Hepatocyte (in vitro differentiated cells): ENCODE measurements at regions not wholly inside any gene's neighbourhood (a gene's known extent, or its start where the extent isn't known, plus 50 kb on each side); places are given as distances from the start of the nearest gene placed in this dataset.

Experiments used
- DNase-seq: peaks from one replicate; pipeline ENCODE4 v3.0.0-alpha.2; 2016; ENCODE audit warnings: low spot score
- H2AFZ ChIP-seq: fragments of 200-600 bp; sonication (generic); 2 replicates; pipeline ENCODE4 v1.6.0; 2016; ENCODE audit warnings: antibody characterized with exemption, mild to moderate bottlenecking
- H3K27ac ChIP-seq: fragments of 200-600 bp; sonication (generic); 2 replicates; pipeline ENCODE4 v1.5.1; 2016; ENCODE audit warnings: mild to moderate bottlenecking
- H3K27me3 ChIP-seq: fragments of 200-600 bp; sonication (generic); 2 replicates; pipeline ENCODE4 v1.6.1; 2016
- H3K36me3 ChIP-seq: fragments of 200-600 bp; sonication (generic); replicated peaks from 2 replicates; pipeline ENCODE4 v1.5.1; 2016; ENCODE audit warnings: low read depth; ENCODE audit not compliant: insufficient read depth
- H3K4me1 ChIP-seq: fragments of 200-600 bp; sonication (generic); 2 replicates; pipeline ENCODE4 v1.5.1; 2016; ENCODE audit warnings: mild to moderate bottlenecking, moderate library complexity; ENCODE audit not compliant: insufficient read depth
- H3K4me2 ChIP-seq: fragments of 200-600 bp; sonication (generic); 2 replicates; pipeline ENCODE4 v1.6.0; 2016
- H3K4me3 ChIP-seq: fragments of 200-600 bp; sonication (generic); 2 replicates; pipeline ENCODE4 v1.5.1; 2016; ENCODE audit warnings: mild to moderate bottlenecking
- H3K79me2 ChIP-seq: fragments of 200-600 bp; sonication (generic); 2 replicates; pipeline ENCODE4 v1.6.0; 2017; ENCODE audit warnings: mild to moderate bottlenecking
- H3K9me2 ChIP-seq: fragments of 200-600 bp; sonication (generic); replicated peaks from 2 replicates; pipeline ENCODE4 v1.6.0; 2017; ENCODE audit warnings: mild to moderate bottlenecking; ENCODE audit not compliant: insufficient read depth
- H3K9me3 ChIP-seq: fragments of 200-600 bp; sonication (generic); 2 replicates; pipeline ENCODE4 v1.5.1; 2016; ENCODE audit warnings: low read depth, mild to moderate bottlenecking
- H4K20me1 ChIP-seq: fragments of 200-600 bp; sonication (generic); 2 replicates; pipeline ENCODE4 v1.6.0; 2016; ENCODE audit warnings: mild to moderate bottlenecking; ENCODE audit not compliant: insufficient read depth, poor library complexity, severe bottlenecking
- EZH2 ChIP-seq: fragments of 200-600 bp; sonication (generic); IDR thresholded peaks from 2 replicates; pipeline ENCODE4 v1.6.1; 2016; ENCODE audit warnings: antibody characterized with exemption, mild to moderate bottlenecking, borderline replicate concordance
- EZH2phosphoT487 ChIP-seq: fragments of 200-600 bp; sonication (generic); IDR thresholded peaks from one replicate; pipeline ENCODE4 v1.6.1; 2018; ENCODE audit warnings: antibody characterized with exemption, mild to moderate bottlenecking, low read depth, moderate library complexity; ENCODE audit not compliant: unreplicated experiment, severe bottlenecking
- WGBS: methylation state at CpG from one replicate; pipeline ENCODE4 v1.1.6; 2016; ENCODE audit warnings: low lambda C conversion rate; ENCODE audit errors: missing lambda C conversion rate; 5-methylcytosine and 5-hydroxymethylcytosine counted together
- TF ChIP-seq, protein P1 (sequence below): fragments of 200-600 bp; sonication (generic); IDR thresholded peaks from 2 replicates; pipeline ENCODE4 v1.5.1; 2016; ENCODE audit warnings: antibody characterized with exemption, mild to moderate bottlenecking; ENCODE audit not compliant: poor library complexity

- Histone ChIP-seq H3K9me2 (no peaks in the 10 kb centered on the region), H3K79me2 (no peaks in the 10 kb centered on the region), H3K27me3 (no peaks in the 10 kb centered on the region), H4K20me1 (no peaks in the 10 kb centered on the region), H2AFZ (no peak overlapping the region), H3K4me1 (no peaks in the 10 kb centered on the region), H3K27ac (no peak overlapping the region), H3K4me2 (no peak overlapping the region), H3K9me3 (no peaks in the 10 kb centered on the region), H3K36me3 (no peaks in the 10 kb centered on the region), H3K4me3 (no peak overlapping the region)
- TF ChIP-seq EZH2phosphoT487, result no peak
- TF ChIP-seq, protein P1, sequence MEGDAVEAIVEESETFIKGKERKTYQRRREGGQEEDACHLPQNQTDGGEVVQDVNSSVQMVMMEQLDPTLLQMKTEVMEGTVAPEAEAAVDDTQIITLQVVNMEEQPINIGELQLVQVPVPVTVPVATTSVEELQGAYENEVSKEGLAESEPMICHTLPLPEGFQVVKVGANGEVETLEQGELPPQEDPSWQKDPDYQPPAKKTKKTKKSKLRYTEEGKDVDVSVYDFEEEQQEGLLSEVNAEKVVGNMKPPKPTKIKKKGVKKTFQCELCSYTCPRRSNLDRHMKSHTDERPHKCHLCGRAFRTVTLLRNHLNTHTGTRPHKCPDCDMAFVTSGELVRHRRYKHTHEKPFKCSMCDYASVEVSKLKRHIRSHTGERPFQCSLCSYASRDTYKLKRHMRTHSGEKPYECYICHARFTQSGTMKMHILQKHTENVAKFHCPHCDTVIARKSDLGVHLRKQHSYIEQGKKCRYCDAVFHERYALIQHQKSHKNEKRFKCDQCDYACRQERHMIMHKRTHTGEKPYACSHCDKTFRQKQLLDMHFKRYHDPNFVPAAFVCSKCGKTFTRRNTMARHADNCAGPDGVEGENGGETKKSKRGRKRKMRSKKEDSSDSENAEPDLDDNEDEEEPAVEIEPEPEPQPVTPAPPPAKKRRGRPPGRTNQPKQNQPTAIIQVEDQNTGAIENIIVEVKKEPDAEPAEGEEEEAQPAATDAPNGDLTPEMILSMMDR, result no peak
- TF ChIP-seq EZH2, result no peak
- WGBS, result 68% methylated on average over 8 of the region's 8 CpGs
- no peak for DNase-seq
Observed at GRCh38 chr4:13966231-13967195, 339.0 kb upstream of the BOD1L1 start.

GRCh38 chr4:13968723-13969122, 341.2 kb upstream of the BOD1L1 start:
- Histone ChIP-seq H3K27ac (no peak overlapping the region), H3K27me3 (no peaks in the 10 kb centered on the region), H3K9me2 (no peaks in the 10 kb centered on the region), H3K9me3 (no peaks in the 10 kb centered on the region), H2AFZ (no peak overlapping the region), H3K4me1 (no peaks in the 10 kb centered on the region), H4K20me1 (no peaks in the 10 kb centered on the region), H3K36me3 (no peaks in the 10 kb centered on the region), H3K4me3 (no peak overlapping the region), H3K4me2 (no peak overlapping the region), H3K79me2 (no peaks in the 10 kb centered on the region)
- TF ChIP-seq EZH2phosphoT487, result no peak
- no peak for TF ChIP-seq EZH2
- TF ChIP-seq, protein P1, result no peak
- no peak for DNase-seq
- WGBS, result 98% methylated on average over 2 of the region's 2 CpGs

- DNase-seq, result no peak
- TF ChIP-seq, protein P1, result no peak
- TF ChIP-seq EZH2phosphoT487, result no peak
- H3K4me1 ChIP-seq, result no peaks in the 10 kb centered on the region
Observed at GRCh38 chr4:13970349-13970748, 342.8 kb upstream of the BOD1L1 start.

More at GRCh38 chr4:13970349-13970748, 342.8 kb upstream of the BOD1L1 start:
- 86% methylated on average over 2 of the region's 2 CpGs for WGBS
- no peak overlapping the region for H3K27ac ChIP-seq
- H3K9me3 ChIP-seq, result no peaks in the 10 kb centered on the region
- no peaks in the 10 kb centered on the region for H3K36me3 ChIP-seq
- no peaks in the 10 kb centered on the region for H3K9me2 ChIP-seq
- H3K79me2 ChIP-seq, result no peaks in the 10 kb centered on the region
- no peaks in the 10 kb centered on the region for H4K20me1 ChIP-seq
- H2AFZ ChIP-seq, result no peak overlapping the region
- H3K4me3 ChIP-seq, result no peak overlapping the region
- H3K27me3 ChIP-seq, result no peaks in the 10 kb centered on the region
- H3K4me2 ChIP-seq, result no peak overlapping the region
